BLaER1 (cell line): ENCODE measurements at regions not wholly inside any gene's neighbourhood (a gene's known extent, or its start where the extent isn't known, plus 50 kb on each side); places are given as distances from the start of the nearest gene placed in this dataset.
"Not testable (repeated sequence)": the region's sequence is repeated elsewhere in the genome, so short reads cannot be mapped to it uniquely, and the experiment has no call there.

ENCODE experiments used
- H3K27ac ChIP-seq: shearing (Covaris generic); formaldehyde crosslinking; 2 replicates; pipeline ENCODE4 v1.8.1; 2022
- H3K27me3 ChIP-seq: shearing (Covaris generic); formaldehyde crosslinking; 2 replicates; pipeline ENCODE4 v1.8.1; 2022
- H3K36me3 ChIP-seq: shearing (Covaris generic); formaldehyde crosslinking; 2 replicates; pipeline ENCODE4 v1.8.1; 2022
- H3K4me1 ChIP-seq: shearing (Covaris generic); formaldehyde crosslinking; 2 replicates; pipeline ENCODE4 v1.8.1; 2022
- H3K4me2 ChIP-seq: shearing (Covaris generic); formaldehyde crosslinking; 2 replicates; pipeline ENCODE4 v1.8.1; 2022
- H3K4me3 ChIP-seq: shearing (Covaris generic); formaldehyde crosslinking; 2 replicates; pipeline ENCODE4 v1.8.1; 2022
- H3K9ac ChIP-seq: shearing (Covaris generic); formaldehyde crosslinking; 2 replicates; pipeline ENCODE4 v1.8.1; 2022
- H3K9me3 ChIP-seq: shearing (Covaris generic); formaldehyde crosslinking; 2 replicates; pipeline ENCODE4 v1.8.1; 2022
- H4K20me1 ChIP-seq: shearing (Covaris generic); formaldehyde crosslinking; 2 replicates; pipeline ENCODE4 v1.8.1; 2022
- Cebpa-rat ChIP-seq: shearing (Covaris generic); IDR thresholded peaks from 2 replicates; pipeline ENCODE4 v1.8.1; 2022

DNA sequence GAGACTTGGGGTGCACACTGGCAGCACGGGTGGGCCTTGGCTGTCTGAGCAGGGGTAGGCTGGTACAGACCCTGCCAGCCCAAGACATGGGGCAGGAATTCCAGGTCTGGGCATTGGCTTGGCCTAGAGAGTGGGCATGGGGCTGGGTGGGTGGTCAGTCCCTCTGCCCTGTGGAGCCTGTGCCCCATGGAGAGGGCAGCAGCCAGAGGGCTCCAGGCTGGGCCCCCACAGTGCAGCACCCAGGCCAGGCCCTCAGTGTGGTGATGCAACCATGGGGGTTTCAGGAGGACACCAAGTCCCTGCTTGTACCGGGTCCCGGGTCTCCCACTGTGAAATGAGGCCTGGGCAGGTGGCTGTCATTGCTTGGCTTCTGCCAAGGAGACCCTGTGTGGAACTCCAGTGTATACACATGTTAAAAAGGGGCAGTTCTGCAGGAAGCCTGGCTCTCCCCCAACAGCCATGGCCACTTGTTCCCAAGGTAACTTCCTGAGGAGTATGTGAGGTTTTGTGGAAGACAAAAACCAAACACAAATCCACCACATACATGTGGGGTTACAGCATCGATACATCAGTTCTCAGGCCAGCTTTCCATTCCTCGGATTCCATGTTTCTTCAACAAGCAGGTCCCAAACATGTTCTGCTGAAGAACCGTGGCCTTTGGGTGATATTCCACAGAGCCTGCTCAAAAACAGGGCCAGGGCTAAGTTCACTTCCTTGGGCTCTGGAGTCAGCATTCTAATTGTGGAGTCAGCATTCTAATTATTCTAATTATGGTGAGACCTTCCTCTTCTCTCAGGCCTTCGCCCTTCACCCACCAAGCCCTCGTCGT lies 77.3 kb downstream of the DACT2 start:
- Histone ChIP-seq H3K4me1 (peaks cover under 1% of the 10 kb centered on the region; the same call in 1 of the 2 replicates), H3K4me2 (no peak overlapping the region), H3K9ac (no peak overlapping the region), H4K20me1 (no peaks in the 10 kb centered on the region), H3K36me3 (no peaks in the 10 kb centered on the region), H3K27me3 (no peaks in the 10 kb centered on the region; the same call in 1 of the 2 replicates), H3K9me3 (no peaks in the 10 kb centered on the region), H3K4me3 (no peak overlapping the region), H3K27ac (no peak overlapping the region)
- TF ChIP-seq Cebpa-rat: no peak

DNA sequence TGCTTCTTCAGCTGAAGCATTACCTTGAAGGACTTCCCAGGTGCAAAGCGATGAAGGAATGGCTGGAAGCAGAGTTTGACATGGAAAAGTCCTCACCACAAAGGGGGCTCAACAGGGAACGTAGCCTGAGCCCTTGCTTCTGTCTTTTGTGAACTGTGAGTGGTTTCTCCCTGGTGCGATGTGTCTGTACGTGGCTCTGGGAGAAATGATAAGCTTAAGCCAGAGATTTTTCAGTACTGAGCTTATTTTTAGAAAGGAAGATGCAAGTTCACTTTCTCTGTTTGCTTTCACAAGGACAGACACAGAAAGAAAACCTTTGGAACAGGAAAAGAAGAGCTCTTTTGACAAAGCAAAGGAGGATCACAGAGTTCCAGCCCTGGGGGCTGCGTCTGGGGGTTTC lies 79.4 kb downstream of the DACT2 start:
- Histone ChIP-seq H3K4me1 (no peaks in the 10 kb centered on the region), H3K36me3 (no peaks in the 10 kb centered on the region), H3K9me3 (no peaks in the 10 kb centered on the region), H3K4me3 (no peak overlapping the region), H3K4me2 (no peak overlapping the region), H3K27ac (no peak overlapping the region), H3K27me3 (no peaks in the 10 kb centered on the region), H4K20me1 (no peaks in the 10 kb centered on the region), H3K9ac (no peak overlapping the region)
- TF ChIP-seq Cebpa-rat: no peak

DNA sequence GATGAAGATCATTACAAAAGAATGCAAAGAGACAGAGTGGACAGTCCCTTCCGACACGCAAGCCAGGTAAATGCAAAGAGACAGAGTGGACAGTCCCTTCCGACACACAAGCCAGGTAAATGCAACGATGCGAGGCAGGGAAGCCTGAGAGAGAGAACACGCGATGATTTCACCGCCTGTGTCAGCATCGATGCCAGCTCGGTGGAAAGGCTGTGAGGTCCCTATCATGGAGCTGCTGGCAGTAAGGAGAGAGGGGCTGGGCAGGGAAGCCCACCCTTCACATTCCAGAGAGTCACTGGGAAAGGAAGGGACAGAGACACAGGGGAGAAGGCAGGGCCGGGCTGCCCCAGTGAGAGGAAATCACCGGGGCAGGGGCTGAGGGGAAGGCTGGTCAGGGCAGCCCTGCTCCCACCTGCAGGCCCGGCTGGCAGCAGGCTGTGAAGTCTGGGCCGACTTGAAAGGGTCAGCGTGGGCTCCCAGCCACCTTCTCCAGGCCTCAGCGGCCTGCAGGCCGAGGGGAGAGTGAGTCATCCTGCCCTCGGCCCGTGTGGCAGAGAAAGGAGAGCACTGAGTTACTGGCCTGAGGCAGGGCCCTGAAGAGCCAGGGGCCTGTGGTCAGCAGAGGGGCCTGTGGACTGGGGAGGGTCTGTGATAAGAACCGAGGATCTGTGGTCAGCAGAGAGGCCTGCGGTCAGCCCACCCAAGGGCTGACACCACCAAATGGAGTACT lies 80.4 kb downstream of the DACT2 start:
- Histone ChIP-seq H3K27me3 (no peaks in the 10 kb centered on the region), H3K4me2 (no peak overlapping the region), H3K9me3 (no peaks in the 10 kb centered on the region), H4K20me1 (no peaks in the 10 kb centered on the region), H3K4me3 (no peak overlapping the region), H3K9ac (no peak overlapping the region), H3K27ac (no peak overlapping the region), H3K36me3 (no peaks in the 10 kb centered on the region), H3K4me1 (no peaks in the 10 kb centered on the region)
- no peak for TF ChIP-seq Cebpa-rat

DNA sequence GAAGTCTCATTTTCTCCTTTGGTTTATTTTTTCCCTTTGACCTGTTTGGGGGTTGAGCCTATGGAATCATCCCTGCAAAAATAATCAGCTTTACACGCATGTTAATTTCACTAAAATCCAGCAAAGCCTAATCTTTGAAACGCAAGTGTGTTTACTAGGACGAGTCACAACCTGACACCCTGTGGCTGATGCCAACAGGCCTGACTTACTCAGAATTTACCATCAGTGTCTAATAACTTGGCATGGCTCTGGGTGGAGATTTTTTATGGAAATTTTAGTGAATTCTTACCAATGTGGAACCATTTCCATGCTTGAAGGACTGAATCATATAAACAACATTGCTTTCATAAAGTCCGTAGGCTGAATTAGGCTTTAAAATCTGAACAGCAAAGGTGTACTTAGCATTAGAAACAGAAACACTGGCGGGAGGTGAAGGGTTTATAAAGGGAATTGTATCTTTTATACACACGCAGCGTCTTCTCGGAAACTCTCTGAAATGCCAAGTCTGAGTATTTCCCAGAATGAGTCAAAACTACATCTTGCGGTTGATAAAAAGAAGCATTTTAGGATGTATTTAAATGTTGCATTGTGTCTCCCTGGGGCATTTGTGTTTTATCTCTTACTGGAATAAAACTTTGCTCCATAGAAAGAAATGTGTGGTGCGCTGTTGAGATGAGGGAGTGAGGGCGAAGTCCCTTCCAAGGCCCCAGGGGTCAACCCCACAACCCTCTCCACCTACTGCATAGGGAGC lies 81.2 kb downstream of the DACT2 start:
- no peaks in the 10 kb centered on the region for H3K9me3 ChIP-seq
- no peaks in the 10 kb centered on the region for H3K4me1 ChIP-seq
- H3K27ac ChIP-seq: no peak overlapping the region
- no peaks in the 10 kb centered on the region for H4K20me1 ChIP-seq
- no peaks in the 10 kb centered on the region for H3K27me3 ChIP-seq
- H3K4me3 ChIP-seq: no peak overlapping the region
- H3K9ac ChIP-seq: no peak overlapping the region
- TF ChIP-seq Cebpa-rat: no peak
- H3K36me3 ChIP-seq: no peaks in the 10 kb centered on the region
- H3K4me2 ChIP-seq: no peak overlapping the region

DNA sequence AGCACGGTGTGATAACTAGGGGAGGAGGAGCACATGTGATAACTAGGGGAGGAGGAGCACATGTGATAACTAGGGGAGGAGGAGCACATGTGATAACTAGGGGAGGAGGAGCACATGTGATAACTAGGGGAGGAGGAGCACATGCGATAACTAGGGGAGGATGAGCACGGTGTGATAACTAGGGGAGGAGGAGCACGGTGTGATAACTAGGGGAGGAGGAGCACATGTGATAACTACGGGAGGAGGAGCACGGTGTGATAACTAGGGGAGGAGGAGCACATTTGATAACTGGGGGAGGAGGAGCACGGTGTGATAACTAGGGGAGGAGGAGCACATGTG lies 85.7 kb downstream of the DACT2 start:
- not testable (repeated sequence) for H4K20me1 ChIP-seq, H3K4me3 ChIP-seq, H3K4me2 ChIP-seq, H3K27ac ChIP-seq, H3K4me1 ChIP-seq, H3K9ac ChIP-seq, H3K9me3 ChIP-seq, H3K36me3 ChIP-seq
- H3K27me3 ChIP-seq: peaks cover 21% of the 10 kb centered on the region

DNA sequence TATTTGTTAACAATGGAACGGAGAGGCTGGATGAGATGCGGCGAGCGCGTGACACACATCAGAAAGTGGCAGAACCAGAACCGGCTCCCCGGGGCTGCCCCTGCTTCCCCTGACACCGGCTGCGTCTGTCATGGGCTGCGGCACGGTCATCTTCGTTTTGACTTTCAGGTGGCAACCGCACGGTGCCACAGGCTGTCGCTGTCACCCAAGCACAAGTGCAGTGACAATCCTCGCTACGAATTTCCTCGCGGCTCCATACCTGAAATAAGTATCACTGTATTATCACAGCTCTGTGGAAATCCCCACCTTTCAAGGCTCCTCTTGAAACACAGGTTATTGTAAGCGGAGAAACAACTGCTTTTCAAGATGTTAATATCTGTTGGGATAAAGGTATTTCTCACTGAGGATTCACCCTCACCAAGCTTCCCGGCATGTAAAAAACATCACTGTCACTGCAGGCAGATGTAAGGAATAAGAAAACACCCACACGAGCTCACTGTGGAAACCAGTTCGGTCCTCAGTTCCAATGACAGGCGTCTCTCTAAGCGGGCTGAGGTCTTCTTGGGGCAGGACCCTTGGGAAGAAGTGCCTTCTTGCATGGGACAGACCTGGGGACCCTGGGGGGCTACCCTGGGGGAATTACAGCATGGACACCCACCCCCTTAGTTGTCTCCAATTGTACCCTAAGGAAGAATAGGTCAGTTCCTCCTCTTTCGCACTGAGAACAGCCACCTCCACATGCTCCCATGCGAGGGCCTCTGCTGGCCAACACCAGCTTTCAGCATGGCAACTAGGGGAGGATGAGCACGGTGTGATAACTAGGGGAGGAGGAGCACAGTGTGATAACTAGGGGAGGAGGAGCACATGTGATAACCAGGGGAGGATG lies 86.3 kb downstream of the DACT2 start:
- H3K9ac ChIP-seq: no peak overlapping the region
- TF ChIP-seq Cebpa-rat: no peak
- H3K27ac ChIP-seq: no peak overlapping the region
- no peaks in the 10 kb centered on the region for H3K9me3 ChIP-seq
- no peaks in the 10 kb centered on the region for H4K20me1 ChIP-seq
- no peak overlapping the region for H3K4me3 ChIP-seq
- no peaks in the 10 kb centered on the region for H3K36me3 ChIP-seq
- H3K4me1 ChIP-seq: peaks cover 8% of the 10 kb centered on the region
- no peak overlapping the region for H3K4me2 ChIP-seq
- peaks cover 21% of the 10 kb centered on the region for H3K27me3 ChIP-seq

DNA sequence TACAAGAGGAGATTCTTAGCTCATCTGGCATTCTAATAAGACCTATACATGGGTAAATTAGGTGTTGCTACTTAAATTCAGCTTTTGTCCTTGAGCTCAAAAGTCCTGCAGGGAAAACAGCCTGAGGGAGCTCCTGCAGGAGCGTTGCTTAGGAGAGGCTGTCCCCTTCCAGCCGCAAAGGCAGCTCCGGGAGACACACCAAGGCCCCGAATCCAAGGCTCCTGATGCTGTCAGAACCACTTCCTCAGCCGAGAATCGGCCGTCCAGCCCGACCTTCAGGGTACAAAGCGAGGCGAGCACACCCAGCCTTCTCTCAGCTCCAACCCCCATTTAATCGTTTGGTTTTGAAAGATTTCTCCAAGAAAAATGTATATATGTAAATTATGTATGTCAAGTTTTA lies 87.0 kb downstream of the DACT2 start:
- no peaks in the 10 kb centered on the region for H3K36me3 ChIP-seq
- H3K9me3 ChIP-seq: no peaks in the 10 kb centered on the region
- peaks cover 21% of the 10 kb centered on the region for H3K27me3 ChIP-seq
- no peak for TF ChIP-seq Cebpa-rat
- H4K20me1 ChIP-seq: no peaks in the 10 kb centered on the region
- no peak overlapping the region for H3K4me2 ChIP-seq
- H3K27ac ChIP-seq: no peak overlapping the region
- no peak overlapping the region for H3K9ac ChIP-seq
- H3K4me1 ChIP-seq: peaks cover 8% of the 10 kb centered on the region
- H3K4me3 ChIP-seq: no peak overlapping the region

DNA sequence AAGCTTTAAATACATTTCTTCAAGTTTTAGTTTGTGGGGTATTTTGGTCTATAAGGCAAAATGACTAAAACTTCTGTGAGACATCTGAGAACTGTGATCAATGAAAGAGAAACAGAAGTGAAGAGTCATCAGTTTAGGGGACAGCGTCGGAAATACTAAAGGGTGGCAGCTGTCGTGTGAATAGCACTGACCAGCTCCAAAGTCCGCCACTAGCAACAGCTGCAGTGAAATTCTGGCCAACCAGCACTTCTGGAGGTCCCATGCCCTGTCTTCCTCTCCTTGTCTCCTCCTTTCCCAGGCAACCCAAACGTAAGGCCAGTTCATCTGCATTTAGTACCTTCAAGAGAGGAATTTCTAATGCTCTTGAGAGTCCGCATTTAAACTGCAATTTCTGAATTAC lies 87.5 kb downstream of the DACT2 start:
- no peak overlapping the region for H3K4me3 ChIP-seq
- TF ChIP-seq Cebpa-rat: no peak
- peaks cover 21% of the 10 kb centered on the region for H3K27me3 ChIP-seq
- peaks cover 8% of the 10 kb centered on the region for H3K4me1 ChIP-seq
- no peaks in the 10 kb centered on the region for H3K36me3 ChIP-seq
- H3K27ac ChIP-seq: no peak overlapping the region
- H3K9ac ChIP-seq: no peak overlapping the region
- no peaks in the 10 kb centered on the region for H3K9me3 ChIP-seq
- no peaks in the 10 kb centered on the region for H4K20me1 ChIP-seq
- peak overlapping the region; percentile 26; the same call in 1 of the 2 replicates for H3K4me2 ChIP-seq

DNA sequence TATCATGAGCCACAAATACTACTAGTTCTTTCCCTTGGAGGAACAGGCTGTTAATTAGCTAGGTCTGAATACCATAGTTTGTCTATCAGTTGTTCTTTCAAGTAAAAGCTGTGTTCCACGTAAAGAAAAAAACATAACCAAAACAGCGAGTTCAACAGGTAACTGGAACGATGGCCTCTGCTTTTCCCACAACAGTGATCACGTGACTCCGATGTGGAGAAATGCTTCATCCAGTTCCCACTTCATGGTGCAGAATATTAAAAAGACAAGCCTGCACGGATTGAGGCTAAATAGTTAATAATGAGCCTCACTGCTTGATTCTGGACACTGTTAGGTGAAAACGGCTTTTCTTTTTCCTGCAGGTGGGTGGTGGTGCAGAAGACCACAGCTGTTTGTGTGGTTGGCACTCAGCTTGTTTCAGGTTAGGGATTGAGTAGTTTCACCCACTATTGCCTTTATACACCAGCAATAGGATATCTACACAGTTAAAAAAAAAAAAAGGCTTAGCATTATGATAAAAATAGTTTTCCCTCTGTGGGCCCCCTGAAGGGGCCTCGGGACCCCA lies 88.1 kb downstream of the DACT2 start:
- Histone ChIP-seq H3K4me3 (no peak overlapping the region), H3K9me3 (no peaks in the 10 kb centered on the region), H3K9ac (no peak overlapping the region), H4K20me1 (no peaks in the 10 kb centered on the region), H3K4me1 (peaks cover 8% of the 10 kb centered on the region), H3K27me3 (peaks cover 21% of the 10 kb centered on the region), H3K36me3 (no peaks in the 10 kb centered on the region), H3K27ac (no peak overlapping the region), H3K4me2 (peak overlapping the region; percentile 26; the same call in 1 of the 2 replicates)
- no peak for TF ChIP-seq Cebpa-rat
